Upper lobe of right lung (tissue), 1 donor: ENCODE measurements at regions not wholly inside any gene's neighbourhood (a gene's known extent, or its start where the extent isn't known, plus 50 kb on each side); places are given as distances from the start of the nearest gene placed in this dataset.
A peak's percentile ranks its signal among the peaks of the same experiment; 100 is the strongest.

ENCODE experiments used
- ATAC-seq: fragments of 200-7000 bp; cut with Tn5 transposase; one replicate; pipeline ENCODE4 v1.9.1; 2020; ENCODE audit warnings: mild to moderate bottlenecking, moderate library complexity
- DNase-seq: peaks from one replicate; pipeline ENCODE4 v3.0.0-alpha.2; 2020
- H3K27ac ChIP-seq: fragments of 200-600 bp; one replicate; pipeline ENCODE4 v1.8.0; 2022
- H3K27me3 ChIP-seq: fragments of 200-600 bp; one replicate; pipeline ENCODE4 v1.8.0; 2022; ENCODE audit warnings: mild to moderate bottlenecking
- H3K36me3 ChIP-seq: fragments of 200-600 bp; one replicate; pipeline ENCODE4 v1.8.0; 2022
- H3K4me1 ChIP-seq: fragments of 200-600 bp; one replicate; pipeline ENCODE4 v1.8.0; 2022
- H3K4me3 ChIP-seq: fragments of 200-600 bp; one replicate; pipeline ENCODE4 v1.8.0; 2022; ENCODE audit warnings: mild to moderate bottlenecking
- H3K9me3 ChIP-seq: fragments of 200-600 bp; one replicate; pipeline ENCODE4 v1.8.0; 2022
- intact Hi-C: fragments of 100-400 bp; cut with DNase I; formaldehyde crosslinking; loops from one replicate; pipeline ENCODE4 v1.11.0; 2022
- TF ChIP-seq, protein P1 (sequence below): fragments of 200-600 bp; IDR thresholded peaks from one replicate; pipeline ENCODE4 v1.8.0; 2022; ENCODE audit warnings: antibody characterized with exemption
- donor health status: DM: no; HTN: yes; CAD: no; lungs with severe emphysema.

DNA sequence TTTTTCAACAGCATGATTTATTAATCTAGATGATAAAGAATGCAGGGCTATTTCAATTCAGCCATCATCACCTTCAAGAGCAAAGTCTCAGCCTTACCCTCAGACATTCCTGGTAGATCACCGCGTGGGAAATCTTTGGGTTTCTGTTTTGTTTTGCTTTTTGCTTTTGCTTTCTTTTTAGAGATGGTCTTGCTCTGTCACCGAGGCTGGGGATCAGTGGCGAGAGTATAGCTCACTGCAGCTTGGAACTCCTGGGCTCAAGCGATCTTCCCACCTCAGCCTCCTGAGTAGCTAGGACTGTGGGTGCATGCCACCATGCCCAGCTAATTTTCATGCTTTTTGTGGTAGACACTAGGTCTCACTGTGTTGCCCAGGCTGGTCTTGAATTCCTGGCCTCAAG lies 289.7 kb downstream of the AJAP1 start:
- Histone ChIP-seq H3K36me3 (no peaks in the 10 kb centered on the region), H3K9me3 (no peaks in the 10 kb centered on the region), H3K27ac (no peak overlapping the region), H3K27me3 (no peaks in the 10 kb centered on the region), H3K4me1 (peaks cover 3% of the 10 kb centered on the region), H3K4me3 (no peak overlapping the region)
- intact Hi-C loops = no loop called here
- TF ChIP-seq, protein P1, sequence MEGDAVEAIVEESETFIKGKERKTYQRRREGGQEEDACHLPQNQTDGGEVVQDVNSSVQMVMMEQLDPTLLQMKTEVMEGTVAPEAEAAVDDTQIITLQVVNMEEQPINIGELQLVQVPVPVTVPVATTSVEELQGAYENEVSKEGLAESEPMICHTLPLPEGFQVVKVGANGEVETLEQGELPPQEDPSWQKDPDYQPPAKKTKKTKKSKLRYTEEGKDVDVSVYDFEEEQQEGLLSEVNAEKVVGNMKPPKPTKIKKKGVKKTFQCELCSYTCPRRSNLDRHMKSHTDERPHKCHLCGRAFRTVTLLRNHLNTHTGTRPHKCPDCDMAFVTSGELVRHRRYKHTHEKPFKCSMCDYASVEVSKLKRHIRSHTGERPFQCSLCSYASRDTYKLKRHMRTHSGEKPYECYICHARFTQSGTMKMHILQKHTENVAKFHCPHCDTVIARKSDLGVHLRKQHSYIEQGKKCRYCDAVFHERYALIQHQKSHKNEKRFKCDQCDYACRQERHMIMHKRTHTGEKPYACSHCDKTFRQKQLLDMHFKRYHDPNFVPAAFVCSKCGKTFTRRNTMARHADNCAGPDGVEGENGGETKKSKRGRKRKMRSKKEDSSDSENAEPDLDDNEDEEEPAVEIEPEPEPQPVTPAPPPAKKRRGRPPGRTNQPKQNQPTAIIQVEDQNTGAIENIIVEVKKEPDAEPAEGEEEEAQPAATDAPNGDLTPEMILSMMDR = no peak
- DNase-seq (no peak), ATAC-seq (no peak)

DNA sequence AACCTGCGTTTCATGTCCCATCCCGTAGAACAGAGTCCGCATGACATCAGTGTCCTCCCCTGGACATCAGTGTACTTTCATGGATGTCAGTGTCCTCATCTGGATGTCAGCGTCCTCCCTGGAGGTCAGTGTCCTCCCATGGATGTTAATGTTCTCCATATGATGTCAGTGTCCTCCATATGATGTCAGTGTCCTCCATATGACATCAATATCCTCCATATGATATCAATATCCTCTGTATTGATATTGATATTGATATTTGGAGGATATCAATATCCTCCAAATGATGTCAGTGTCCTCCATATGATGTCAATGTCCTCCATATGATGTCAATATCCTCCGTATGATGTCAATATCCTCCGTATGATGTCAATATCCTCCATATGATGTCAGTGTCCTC lies 284.9 kb downstream of the AJAP1 start:
- DNase-seq (no peak), ATAC-seq (peak; percentile 34)
- TF ChIP-seq, protein P1 = no peak
- H3K27ac ChIP-seq = no peak overlapping the region
- no peak overlapping the region for H3K4me3 ChIP-seq
- H3K27me3 ChIP-seq = no peaks in the 10 kb centered on the region
- intact Hi-C loops = no loop called here
- no peaks in the 10 kb centered on the region for H3K9me3 ChIP-seq
- H3K36me3 ChIP-seq = no peaks in the 10 kb centered on the region
- peaks cover 3% of the 10 kb centered on the region for H3K4me1 ChIP-seq

DNA sequence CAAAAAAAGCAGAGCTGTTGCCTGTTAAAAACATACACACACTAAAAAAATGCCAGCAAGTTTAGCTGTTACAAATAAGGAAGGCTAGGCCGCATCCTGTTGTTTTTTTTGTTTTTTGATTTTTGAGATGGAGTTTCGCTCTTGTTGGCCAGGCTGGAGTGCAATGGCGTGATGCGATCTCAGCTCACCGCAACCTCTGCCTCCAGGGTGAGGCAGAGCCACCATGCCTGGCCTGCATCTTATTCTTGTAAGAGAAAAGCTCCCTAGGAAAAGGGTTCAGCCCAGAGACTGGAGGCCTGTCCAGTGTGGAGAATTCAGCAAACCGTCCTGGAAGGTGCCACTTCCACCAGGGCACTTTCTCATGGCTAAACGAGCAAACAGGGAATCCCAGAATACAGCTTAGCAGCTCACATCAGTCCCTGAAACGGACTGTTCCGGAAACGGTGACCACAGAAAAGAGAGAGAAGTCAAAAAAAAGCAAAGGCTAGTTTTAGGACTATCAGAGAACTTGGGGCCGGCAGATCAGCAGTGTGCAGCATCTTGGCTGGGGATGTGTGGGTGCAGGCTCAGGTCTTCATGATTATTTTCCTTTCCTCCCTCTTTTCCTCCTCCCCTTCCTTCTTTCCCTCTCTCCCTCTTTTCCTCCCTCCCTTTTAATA lies 283.6 kb downstream of the AJAP1 start:
- intact Hi-C loops = no loop called here
- no peak for ATAC-seq
- TF ChIP-seq, protein P1 = no peak

DNA sequence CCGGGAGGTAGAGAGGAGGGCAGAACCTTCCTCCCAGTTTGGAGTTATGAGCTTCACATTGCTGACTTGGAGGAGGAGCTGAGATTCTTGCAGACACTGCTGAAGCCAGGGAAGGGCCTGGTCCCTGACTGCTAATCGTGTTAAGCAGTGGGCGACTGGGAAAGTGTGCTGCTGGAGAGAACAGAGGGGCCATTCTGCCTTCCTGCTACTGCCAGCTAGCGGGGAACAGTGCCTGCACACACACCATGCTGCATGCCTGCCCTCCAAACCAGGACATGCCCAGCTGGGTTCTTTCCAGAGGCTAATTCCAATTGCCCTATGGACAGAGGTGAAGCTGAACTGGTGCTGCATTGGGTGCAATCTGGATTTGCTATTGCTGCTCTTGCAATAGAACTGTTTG lies 281.4 kb downstream of the AJAP1 start:
- Histone ChIP-seq H3K27ac (no peak overlapping the region), H3K4me3 (no peak overlapping the region), H3K27me3 (no peaks in the 10 kb centered on the region), H3K9me3 (no peaks in the 10 kb centered on the region), H3K4me1 (no peaks in the 10 kb centered on the region), H3K36me3 (no peaks in the 10 kb centered on the region)
- no peak for ATAC-seq
- TF ChIP-seq, protein P1 = no peak
- no peak for DNase-seq
- intact Hi-C loops = no loop called here

More for the DNA sequence above, 283.6 kb downstream of the AJAP1 start:
- Histone ChIP-seq H3K27ac (no peak overlapping the region), H3K9me3 (no peaks in the 10 kb centered on the region), H3K4me1 (no peaks in the 10 kb centered on the region), H3K4me3 (no peak overlapping the region), H3K27me3 (no peaks in the 10 kb centered on the region), H3K36me3 (no peaks in the 10 kb centered on the region)
- DNase-seq = no peak

GRCh38 chr1:4933232-4933631 lies 278.8 kb downstream of the AJAP1 start:
- Histone ChIP-seq H3K27ac (no peak overlapping the region), H3K9me3 (no peaks in the 10 kb centered on the region), H3K27me3 (no peaks in the 10 kb centered on the region), H3K4me1 (no peaks in the 10 kb centered on the region), H3K4me3 (no peak overlapping the region), H3K36me3 (no peaks in the 10 kb centered on the region)
- ATAC-seq (no peak), DNase-seq (no peak)
- intact Hi-C loops = no loop called here
- TF ChIP-seq, protein P1 = no peak
